ENCODE measurements at regions not wholly inside any gene's neighbourhood (a gene's known extent, or its start where the extent isn't known, plus 50 kb on each side); places are given as distances from the start of the nearest gene placed in this dataset.

DNA sequence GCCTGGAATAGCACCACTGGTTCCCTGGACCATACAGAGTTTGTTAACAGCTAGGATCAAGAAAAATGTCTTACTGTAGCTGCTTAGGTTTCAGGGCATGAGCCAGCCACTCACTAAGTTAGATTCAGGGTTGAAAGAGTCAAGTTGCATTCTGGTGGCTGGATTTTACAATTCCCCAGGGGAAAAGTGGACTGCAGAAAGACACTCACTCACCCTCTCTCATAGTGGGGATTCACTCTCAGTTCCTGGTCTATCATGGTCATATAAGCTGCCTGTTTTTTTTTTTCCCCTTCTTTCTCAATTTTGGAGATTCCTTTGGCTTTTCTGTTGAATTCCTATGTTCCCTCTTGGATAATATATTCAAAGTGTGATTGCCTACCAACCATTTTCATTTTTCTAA lies 744.2 kb upstream of the GRIA3 start:
- DNase-seq: no peak

DNA sequence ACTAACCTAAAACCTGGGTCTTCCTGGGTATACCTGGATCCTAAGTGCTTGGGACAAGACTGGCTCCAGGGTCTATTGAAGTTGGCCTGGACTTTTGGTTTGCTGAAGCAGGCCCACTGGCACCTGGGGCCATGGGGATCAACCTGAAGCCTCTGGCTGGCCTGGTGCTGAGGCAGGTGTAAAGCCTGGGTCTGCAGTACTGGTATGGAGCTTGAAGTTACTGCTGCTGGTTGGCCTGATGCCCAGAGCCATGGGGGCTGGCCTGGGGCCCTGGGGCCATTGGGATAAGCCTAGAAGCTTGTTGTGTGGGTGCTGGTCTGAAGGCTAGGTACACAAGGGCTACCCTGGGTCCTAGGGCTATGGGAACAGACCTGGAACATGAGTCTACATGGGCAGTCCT lies 743.2 kb upstream of the GRIA3 start:
- no peak for DNase-seq

DNA sequence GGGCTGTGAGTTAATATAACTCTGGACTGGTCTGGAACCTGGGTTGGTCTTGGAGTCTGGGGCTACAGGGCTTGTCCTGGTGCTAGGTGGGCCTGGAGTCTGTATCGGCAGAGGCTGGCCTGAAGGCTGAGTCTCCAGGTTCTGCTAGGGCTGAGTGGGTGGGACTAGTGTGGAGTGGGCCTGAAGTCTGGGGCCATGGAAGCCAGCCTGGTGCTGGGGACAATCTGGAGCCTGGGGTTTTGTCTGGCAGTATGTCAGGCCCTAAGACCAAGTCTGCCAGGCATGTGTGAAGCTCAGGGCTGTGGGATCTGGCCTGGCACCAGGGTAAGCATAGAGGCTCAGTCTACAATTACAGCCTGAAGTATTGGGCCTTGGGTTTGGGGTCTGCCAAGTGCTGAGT lies 742.6 kb upstream of the GRIA3 start:
- DNase-seq: no peak

DNA sequence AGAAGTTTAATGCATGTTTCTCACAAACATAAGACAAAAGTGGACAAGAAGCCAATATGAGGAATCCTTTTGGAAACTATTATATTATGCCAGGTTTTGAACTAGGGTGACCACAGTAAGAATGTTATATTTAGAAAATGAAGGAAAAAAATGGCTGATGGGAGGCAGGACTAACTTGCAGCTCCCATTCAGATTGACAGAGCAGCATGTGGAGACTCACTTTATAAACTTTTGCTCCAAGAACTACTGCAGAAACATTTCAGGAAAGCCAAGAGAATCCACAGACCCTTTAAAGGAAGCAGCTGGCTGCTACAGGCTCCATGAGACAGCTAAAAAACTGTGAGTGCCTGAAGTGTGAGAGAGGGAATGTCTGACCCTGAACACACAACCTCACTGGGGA lies 738.6 kb upstream of the GRIA3 start:
- DNase-seq: no peak

DNA sequence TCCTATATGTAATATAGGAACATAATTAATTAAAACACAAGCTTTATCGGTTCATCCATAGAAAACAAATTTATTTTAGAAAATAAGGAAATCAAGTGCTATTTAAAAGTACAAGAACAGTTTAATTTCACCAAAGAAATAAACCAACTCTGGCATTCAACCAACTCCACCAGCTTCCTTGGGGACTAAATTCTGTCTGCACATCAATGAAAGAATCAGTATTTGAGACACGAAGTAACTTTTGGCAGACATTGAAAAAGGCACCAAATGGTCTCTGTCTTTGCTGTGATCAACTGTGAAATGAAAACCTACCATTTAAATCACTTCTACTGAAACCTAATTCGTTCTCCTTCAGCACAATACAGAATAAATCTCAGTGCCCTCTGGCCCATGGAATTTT lies 719.7 kb upstream of the GRIA3 start:
- DNase-seq: no peak

DNA sequence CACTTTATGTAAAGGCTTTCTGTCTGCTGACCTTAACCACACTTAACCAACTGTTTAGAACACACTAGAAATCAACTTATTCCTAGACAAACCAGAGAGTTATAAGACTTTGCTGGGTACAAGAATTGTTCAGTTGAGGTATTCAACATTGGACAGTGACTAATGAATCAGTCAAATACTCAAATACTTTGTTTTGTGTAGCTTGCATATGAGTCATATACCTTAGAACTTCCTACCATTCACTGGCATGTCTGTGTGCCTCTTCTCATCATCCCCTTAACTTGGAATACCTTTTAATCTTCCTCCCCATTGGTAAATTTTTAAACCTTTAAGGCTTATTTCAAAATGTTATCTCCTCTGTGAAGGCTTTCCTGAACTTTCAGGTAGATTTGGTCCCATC lies 708.8 kb upstream of the GRIA3 start:
- DNase-seq: no peak

DNA sequence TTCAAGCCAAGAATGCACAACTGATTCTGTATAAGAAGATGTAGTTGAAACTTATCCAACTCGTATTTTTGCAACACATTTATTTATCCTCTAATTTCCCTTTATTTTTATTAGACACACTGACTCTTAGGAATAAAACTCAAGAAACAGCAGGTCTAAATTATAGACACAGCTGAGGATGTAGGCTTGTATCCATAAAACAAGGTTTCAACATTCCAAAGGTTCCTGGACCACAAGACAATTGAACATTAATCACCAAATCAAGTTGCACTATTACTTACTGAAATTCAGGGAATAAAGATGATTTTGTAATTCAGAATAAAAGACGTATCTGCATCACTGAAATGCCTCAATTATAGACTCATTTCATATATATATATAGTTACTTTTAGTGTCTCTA lies 683.5 kb upstream of the GRIA3 start:
- no peak for DNase-seq

DNA sequence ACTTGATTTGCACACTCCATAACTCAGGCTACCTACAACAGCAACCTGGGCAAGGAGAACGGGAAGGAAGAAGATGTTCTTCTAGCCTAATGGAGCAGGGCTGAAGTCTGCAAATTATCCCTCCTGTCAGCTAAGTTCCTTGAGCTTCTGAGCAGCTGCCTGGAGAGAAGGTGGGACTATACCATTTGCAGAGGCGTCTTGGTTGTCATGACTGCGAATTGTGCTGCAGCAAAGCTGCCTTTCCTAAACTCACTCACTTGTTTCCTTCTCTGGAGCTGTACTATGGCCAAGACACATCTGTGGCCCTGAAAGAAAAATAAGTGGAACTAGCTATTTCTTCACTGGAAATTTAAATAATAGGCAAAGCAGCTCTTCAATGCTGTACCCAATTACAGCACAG lies 682.4 kb upstream of the GRIA3 start:
- no peak for DNase-seq

DNA sequence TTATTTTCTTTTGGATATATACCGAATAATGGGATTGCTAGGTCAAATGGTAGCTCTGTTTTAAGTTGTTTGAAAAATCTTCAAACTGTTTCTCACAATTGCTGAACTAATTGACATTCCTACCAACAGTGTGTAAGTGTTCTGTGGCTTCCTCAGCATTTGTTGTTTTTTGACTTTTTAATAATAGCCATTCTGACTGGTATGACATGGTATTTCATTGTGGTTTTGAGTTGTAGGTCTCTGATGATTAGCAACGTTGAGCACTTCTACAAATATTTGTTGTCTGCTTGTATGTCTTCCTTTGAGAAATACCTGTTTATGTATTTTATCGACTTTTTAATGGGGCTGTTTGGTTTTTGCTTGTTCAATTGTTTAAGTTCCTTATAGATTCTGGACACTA lies 680.1 kb upstream of the GRIA3 start:
- no peak for DNase-seq

DNA sequence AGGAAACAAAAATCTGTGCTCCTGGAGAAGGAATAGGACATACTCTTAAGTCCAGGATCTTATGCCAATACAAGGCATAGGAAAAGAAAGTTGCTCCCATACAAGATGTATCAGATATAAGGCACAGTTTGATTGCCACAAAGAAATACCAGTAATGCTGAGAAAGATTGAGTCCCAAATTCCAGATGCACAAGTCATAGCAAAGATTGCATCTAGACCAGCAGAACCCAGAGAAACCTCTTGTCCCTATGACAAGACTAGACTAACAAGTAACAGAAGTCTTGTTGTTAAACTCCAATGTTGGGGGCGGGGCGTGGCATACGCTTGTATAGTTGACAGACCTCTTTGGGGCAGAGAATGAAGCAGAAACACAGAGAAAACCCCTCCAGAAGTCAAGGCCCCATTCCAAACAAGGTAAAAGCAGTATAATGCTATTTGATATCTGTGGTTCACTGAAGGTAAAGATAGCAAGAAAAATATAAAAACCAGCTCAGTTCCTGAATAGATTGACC lies 671.5 kb upstream of the GRIA3 start:
- no peak for DNase-seq

DNA sequence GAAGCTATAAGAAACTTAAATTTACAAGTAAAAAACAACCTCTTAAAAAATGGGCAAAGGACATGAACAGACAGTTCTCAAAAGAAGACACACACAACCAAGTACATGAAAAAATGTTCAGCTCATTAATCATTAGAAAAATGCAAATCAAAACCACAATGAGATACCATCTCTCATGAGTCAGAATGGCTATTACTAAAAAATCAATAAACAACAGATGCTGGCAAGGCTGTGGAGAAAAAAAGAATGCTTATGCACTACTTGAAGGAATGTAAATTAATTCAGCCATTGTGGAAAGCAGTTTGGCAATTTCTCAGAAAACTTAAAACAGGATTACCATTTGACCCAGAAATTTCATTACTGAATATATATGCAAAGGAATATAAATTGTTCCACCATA lies 666.3 kb upstream of the GRIA3 start:
- no peak for DNase-seq

DNA sequence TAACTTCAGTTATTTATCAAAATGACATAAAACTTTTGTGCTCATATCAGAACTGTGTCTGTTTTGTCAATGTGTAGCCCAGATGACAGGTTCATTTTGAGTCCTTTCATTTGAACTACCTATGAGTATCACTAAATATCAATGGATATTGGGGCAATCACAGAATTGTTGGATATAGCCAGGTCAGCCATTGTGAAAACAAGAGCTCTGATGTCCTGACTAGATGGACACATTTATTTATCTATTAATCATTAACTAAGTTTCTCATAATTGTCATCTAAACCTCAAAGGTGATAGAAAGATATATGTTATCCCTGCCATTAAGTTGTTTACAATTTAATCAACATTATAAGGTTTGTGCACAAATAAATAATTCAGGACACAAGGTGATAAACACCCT lies 638.3 kb upstream of the GRIA3 start:
- no peak for DNase-seq

DNA sequence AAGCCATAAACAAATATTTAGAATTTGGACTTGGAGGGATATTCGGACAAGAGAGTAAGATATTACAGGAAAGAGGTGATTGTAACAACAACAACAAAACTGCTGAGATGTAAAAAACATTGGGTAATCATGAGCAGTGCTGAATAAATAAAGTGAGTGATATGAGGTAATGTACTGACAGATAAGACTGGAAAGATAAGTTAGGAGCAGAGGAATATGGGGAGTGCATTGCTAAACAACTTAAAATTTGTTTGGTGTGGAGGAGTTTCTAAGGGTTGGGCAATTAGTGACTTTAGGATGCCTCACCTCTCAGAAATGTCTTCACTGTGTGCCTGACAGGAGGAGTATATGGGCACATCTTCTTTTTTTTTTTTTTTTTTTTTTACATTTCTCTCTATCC lies 637.8 kb upstream of the GRIA3 start:
- no peak for DNase-seq

DNA sequence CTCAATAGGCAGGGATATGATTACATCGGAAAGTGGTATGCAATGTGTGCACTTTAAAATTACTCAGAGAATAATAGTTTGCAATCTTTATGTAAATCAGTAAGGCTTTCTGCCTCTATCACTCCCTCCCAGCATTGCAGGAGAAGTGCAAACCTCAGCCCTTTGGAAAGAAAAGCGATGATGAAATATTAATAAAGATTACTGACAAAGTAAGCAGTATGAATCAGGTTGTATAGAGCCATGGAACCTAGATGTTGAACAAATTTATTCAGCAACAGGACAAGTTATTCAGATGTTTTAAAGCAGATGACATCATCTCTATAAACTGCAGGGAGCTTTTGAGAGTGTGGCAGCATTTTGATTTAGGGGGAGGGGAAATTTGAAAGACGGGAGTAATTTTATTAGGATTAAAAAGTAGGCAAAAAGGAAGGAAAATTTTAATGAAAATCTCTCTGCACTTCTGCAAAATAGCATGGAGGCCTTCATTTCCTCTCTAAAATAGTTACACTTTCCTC lies 631.7 kb upstream of the GRIA3 start:
- DNase-seq: no peak

DNA sequence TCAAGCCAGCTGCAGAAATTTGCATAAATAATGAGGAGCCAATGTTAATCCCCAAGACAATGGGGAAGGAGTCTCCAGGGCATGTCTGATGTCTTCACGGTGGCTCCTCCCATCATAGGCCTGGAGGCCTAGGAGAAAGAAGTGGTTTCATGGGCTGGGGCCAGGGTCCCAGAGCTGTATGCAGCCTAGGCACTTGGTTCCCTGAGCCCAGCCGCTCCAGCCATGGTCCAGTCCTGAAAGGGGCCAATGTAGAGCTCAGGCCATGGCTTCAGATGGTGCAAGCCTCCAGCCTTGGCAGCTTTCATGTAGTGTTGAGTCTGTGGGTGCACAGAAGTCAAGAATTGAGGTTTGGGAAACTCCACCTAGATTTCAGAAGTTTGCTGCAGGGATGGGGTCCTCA lies 628.2 kb upstream of the GRIA3 start:
- DNase-seq: no peak

DNA sequence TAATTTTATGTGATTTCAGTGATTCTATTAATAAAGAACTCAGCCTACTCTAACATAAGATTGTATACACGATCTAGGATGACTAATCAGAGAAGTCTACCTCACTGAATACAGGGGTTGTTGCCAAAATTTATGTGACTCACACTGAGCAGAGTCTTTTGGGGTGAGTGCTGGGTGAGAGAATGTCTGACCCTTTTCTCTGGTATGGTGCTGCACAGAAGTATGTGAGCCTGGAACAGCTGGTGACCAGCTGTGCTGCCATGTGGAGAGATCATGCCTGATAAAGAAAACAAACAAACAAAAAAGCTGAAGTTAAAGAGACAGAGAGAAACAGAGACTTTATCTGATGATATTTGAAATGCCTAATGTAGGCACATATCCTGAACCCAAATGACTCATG lies 618.1 kb upstream of the GRIA3 start:
- DNase-seq: no peak

DNA sequence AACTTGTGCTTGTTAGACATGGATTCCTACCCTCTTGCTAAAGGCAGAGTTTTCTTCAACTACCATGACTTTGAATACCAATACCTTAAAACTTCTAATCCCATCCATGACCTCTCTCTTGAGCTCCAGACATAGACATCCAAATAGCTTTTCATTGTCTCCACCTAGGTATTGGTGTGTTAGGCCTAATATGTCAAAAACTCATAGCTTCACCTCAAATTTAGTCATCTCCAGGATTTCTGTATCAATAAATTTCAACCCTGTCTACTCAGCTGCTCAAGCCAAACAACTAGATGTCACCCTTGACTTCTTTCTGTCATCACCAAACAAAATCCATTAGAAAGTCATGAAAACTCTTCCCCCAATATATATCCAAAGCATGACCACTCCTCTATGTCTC lies 617.7 kb upstream of the GRIA3 start:
- DNase-seq: no peak

DNA sequence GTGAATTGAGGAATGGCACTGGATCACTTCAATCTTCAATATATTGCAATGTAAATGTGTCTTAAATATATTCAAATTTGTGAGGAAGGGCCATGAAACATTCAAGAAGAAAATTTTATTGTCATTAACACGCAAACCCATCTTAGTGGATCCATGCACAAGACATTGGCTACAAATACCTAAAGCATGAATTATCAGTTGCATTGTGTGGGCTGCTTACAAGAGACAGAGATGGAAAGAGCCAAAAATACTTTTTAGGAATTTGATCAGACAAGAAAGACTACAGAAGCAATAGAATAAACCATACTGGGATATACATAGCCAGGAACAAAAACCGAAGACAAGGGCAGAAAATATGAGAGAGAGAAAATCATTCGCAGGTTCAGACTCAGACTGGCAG lies 616.2 kb upstream of the GRIA3 start:
- DNase-seq: no peak

DNA sequence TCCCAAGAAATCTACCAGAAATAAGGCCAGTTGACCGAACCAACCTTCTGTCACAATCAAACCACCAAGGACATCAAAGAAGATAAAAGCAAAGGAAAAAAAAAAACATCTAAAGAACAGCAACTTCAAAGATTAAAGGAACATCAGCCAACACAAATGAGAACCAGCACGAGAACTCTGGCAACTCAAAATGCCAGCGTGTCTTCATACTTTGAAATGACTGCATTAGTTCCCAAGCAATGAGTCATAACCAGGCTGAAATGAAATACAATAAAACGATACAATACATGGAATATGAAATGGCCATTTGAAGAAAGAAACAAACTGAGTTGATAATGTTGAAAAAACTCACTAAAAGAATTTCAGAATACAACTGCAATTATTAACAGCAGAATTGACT lies 611.6 kb upstream of the GRIA3 start:
- DNase-seq: no peak

DNA sequence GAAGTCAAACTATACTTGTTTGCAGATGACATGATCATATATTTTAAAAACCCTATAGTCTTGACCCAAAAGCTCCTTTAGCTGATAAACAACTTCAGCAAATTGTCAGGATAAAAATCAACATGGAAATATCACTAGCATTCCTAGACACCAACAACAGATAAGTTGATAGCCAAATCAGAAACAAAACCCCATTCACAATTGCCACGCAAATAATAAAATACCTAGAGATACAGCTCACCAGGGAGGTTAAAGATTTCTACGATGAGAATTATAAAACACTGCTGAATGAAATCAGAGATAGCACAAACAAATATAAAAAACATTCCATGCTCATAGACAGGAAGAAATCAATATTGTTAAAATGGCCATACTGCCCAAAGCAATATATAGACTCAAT lies 605.0 kb upstream of the GRIA3 start:
- DNase-seq: no peak

DNA sequence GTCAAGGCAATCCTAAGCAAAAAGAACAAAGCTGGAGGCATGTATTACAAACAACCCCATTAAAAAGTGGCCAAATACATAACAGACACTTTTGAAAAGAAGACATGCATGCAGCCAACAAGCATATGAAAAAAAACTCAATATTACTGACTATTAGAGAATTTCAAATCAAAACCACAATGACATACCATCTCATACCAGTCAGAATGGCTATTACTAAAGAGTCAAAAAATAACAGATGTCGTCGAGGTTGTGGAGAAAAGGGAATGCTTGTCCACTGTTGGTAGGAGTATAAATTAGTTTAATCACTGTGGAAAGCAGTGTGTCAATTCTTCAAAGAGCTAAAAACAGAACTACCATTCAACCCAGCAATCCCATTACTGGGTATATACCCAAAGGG lies 604.6 kb upstream of the GRIA3 start:
- DNase-seq: no peak

DNA sequence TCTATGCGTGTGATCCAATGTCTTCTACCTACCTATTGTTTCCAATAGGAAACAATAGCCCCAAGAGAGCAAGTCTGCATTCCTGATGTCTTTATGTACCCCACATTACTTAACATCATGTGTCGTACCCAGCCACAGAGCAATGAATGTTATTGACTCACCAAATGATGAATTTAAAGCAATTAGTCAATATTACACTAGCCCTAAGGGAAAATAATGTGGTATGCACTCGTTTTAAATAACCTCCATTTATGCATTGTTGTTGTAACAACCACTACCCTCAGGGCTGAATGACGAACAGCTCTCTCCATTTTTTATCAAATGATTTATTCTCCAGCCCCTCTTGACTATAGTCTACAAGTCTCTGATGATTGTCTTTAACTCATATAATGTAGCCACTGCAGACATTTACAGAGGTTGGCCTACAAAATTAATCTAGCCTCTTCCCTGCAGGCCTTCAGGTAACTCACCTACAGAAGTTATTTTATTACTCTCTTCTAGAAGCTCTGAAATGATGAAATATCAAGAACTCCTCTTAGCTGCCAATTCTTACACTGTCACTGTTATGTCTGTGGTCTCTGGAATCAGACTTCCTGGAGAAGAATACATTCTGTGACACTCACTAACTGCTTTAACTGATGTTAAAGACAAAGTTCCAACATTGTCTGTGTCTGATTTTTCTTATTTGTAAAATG lies 601.7 kb upstream of the GRIA3 start:
- no peak for DNase-seq

DNA sequence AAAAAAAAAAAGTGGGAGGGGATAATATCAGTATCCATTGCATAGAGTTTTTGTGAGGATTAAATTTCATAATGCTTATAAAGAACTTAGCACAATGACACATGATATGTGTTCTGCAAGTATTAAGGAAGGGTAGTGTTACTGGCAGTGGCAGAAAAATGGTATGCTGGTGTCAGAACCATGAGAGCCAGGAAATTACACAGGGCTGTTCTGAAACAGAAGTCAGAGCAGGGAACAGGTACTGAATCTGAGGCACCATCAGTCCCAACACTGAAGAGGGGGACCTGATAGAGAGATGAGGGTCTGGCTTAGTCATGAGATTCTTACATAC lies 601.1 kb upstream of the GRIA3 start:
- DNase-seq: no peak

DNA sequence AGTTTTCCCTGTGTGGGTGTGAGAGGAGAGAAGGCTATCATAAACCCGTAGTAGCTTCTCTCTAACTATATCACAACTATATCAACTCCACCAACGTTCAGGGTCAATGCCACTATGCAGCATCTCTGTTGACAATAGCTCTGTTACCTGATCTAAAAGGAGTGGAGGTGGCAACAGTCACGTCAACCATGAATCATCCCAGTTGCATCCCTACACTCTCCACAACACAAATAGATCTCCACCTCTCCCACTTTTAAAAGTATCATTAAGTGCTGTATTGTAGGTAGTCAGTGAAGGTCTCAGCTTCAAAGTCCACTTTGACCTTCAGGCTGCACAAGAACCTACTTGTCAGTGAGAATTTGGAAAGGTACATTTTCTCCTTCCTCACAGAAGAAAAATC lies 600.5 kb upstream of the GRIA3 start:
- DNase-seq: no peak

DNA sequence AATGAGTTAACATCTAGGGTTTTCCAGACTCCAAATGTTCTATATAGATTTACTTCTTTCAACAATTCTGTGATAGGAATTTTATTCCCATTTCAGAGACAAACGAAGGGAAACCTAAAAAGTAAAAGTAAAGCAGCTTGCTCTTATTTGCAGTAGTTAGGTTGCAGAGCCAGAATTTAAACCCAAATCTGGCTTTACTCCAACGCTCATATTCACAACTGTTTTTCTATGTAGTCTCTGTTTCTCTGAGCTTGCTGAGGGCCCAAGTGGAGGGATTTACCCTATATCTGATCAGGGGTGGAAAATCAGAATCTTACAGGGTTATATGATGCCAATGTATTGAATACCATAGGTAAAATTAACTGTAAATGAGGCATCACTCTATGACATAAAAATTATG lies 599.1 kb upstream of the GRIA3 start:
- DNase-seq: no peak

DNA sequence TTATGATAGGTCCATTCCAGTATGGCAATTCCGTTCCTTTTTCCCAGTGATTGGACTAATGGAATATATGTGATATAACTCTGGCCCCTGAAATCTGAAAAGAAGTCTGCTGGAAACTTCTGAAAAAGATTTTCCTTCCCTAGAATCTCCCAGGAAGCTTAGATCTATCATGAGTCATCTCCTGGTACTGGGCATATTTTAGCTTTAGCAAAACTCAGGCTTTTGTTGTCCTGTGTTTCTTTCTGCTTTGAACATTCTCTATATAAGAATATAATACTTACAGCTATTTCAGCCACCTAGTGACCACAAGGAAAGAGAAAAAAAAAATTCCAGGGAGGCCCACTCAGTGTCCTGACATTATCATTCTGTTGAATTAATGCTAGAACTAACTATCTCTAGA lies 597.2 kb upstream of the GRIA3 start:
- DNase-seq: no peak

Measured in GF-D8 (cell line).